GM21619 (cell line): ENCODE measurements at regions not wholly inside any gene's neighbourhood (a gene's known extent, or its start where the extent isn't known, plus 50 kb on each side); places are given as distances from the start of the nearest gene placed in this dataset.
"Not testable (repeated sequence)": the region's sequence is repeated elsewhere in the genome, so short reads cannot be mapped to it uniquely, and the experiment has no call there.

Source experiments
- ATAC-seq: cut with Tn5 transposase; IDR thresholded peaks from one replicate; pipeline ENCODE4 v1.9.1; 2021; ENCODE audit not compliant: unreplicated experiment

DNA sequence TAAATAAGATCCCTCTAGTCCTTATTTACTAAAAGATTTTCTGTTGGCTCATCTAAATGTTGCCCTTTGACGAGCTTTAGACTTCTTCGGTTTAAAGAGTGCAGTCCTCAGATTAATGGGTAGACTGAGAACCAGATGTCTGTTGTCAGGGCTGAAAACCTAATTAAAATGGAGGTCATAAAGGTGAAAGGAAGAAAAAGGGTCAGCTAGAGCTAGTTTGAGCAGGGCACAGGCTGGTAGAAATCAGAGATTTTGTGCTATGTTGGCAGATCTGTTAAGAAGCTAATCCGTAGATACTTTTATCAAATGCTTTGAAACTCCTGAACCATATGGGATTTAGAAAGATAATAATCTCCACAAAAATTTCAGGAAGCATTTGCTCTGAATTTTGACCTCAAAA is 959.0 kb downstream of the PLA2G4A start:
- ATAC-seq: no peak

DNA sequence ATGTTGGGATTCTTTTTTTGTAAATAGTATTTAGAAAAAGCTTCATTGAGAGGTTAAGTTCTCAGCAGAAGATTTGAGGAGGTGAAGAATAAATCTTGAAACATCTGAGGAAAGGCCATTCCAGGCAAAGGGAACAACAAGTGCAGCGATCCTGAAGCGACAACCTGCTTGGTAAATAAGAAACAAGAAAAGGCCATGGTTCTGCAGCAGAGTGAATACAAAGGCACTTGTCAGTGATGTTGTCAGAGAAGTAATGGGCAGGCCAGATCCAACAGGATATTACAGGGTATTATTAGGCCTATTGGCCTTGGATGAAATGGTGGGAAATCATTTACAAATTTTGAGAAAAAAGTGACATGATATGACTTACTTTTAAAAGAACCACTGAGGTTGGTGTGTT is 960.0 kb downstream of the PLA2G4A start:
- ATAC-seq: no peak

DNA sequence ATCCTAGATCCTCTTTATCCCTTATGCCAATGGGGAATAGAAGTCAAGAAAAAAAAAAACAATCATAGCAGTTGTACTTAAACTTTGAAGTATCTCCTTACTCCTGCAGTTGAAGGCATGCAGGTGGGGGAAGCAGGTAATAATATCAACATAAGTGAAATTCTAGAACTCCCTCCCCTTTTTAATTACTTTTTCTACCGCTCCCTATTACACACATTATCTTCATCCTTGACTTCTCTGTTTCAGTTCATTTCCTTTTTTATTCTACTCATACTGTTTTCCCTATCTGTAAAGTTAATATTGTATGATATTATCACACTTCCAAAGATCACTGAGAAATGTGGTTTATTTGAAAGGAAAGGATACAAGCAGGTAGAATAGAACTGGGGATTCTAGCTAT is 962.0 kb downstream of the PLA2G4A start:
- no peak for ATAC-seq

DNA sequence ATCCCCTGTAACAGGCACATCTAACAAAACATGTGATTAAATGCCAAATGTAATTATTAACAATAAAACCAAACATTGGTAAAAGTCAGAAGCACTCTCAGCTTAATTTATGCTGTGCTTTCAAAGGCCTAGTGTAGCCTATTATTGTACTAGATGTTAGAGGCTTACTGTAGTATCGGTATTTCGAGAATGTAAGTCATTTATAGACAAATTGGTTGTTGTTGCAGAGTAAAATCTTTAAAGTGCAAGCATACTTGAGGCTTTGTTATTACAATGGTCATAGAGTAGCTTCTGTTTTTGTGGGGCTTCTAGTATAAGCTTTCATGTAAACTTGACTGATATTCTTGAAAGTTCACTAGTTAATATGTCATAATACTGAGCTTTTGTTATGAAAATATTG is 965.8 kb downstream of the PLA2G4A start:
- ATAC-seq: no peak

DNA sequence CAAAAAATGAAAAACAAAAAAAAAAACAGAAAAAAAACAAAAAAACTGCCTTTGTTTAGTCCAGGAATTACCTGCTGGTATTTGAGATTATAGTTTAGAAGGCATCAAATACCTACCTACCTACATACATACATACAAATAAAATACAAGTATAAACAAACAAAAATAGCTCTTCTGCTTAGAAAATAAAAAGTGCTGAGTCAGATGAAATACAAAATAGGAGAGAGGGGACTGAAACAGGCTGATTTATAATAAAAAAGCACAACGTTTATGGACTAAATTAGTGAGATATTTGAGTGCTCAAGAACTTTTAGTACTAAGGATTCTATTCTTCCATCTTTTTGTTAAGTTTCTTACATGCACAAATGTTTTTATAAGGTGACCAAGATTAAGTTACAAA is 980.8 kb downstream of the PLA2G4A start:
- no peak for ATAC-seq

DNA sequence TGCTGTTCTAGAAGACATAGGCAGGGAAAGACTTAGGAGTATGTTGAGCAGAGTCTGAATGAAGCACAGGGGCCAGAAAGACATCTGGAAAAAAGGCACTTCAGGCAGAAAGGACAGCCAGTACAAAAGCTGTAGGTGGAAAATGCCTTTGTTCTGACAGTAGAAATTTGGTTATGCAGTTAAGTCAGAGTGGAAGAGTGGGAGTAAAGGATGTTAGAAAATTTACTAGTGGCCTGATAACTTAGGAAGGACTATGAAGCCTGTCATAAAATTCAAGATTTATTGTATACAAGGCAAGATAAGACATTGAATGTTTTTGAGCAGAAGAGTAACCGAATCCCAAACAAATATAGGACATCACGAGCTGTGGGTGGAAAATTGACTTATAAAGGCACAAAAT is 987.9 kb downstream of the PLA2G4A start:
- ATAC-seq: no peak

DNA sequence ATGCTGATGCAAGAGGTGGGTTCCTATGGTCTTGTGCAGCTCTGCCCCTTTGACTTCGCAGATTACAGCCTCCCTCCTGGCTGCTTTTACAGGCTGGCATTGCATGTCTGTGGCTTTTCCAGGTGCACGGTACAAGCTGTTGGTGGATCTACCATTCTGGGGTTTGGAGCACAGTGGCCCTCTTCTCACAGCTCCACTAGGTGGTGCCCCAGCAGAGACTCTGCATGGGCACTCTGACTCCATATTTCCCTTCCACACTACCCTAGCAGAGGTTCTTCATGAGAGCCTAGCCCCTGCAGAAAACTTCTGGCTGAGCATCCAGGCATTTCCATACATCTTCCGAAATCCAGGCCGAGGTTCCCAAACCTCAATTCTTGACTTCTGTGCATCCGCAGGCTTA is 989.0 kb downstream of the PLA2G4A start:
- no peak for ATAC-seq

DNA sequence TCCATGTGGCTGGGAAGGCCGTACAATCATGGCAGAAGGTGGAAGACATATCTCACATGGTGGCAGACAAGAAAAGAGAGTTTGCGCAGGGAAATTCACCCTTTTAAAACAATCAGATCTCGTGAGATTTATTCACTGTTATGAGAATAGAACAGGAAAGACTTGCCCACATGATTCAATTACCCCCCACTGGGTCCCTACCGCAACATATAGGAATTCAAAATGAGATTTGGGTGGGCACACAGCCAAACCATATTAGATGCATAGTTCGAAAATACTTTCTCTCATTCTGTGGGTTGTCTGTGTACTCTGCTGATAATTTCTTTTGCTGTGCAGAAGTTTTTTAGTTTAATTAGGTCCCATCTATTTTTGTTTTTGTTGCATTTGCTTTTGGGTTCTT is 990.3 kb downstream of the PLA2G4A start:
- ATAC-seq: no peak

DNA sequence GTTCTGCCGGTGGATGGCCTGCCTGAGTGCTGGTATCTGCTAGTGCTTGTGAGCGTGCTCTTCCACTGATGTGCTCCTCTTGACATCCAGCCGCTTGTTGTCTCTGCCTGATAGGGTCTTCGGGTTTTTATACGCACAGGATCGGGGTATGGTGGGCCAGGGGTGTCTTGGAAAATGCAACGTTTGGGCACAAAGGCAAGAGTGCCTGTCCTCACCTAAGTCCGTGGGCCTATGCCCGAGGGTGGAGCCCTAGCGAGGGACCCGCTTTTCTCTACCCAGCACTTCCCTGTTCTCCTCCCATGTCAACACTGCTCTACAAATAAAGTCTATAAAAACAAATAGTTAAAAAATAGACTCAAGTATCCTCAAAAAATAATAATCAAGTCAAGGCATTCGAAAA is 1007.8 kb downstream of the PLA2G4A start:
- no peak for ATAC-seq

DNA sequence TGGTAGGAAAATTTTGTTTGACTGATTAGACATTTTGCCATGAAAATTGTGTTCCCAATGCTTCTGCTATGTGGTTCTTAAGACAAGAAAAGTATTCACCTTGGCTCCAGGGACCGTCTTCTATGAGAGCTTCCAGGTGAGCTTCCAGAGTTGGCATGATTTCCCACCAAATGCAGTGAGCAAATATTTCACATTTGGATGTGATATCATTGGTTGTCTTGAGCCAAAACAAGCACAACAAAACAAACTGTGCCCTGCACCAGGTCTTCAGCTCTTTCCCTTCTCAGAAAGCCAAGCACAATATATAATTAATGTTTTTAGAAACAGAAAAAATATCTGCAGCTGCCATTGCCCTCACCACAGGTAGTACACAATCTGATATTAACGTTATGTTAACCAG is 1009.0 kb downstream of the PLA2G4A start:
- no peak for ATAC-seq

DNA sequence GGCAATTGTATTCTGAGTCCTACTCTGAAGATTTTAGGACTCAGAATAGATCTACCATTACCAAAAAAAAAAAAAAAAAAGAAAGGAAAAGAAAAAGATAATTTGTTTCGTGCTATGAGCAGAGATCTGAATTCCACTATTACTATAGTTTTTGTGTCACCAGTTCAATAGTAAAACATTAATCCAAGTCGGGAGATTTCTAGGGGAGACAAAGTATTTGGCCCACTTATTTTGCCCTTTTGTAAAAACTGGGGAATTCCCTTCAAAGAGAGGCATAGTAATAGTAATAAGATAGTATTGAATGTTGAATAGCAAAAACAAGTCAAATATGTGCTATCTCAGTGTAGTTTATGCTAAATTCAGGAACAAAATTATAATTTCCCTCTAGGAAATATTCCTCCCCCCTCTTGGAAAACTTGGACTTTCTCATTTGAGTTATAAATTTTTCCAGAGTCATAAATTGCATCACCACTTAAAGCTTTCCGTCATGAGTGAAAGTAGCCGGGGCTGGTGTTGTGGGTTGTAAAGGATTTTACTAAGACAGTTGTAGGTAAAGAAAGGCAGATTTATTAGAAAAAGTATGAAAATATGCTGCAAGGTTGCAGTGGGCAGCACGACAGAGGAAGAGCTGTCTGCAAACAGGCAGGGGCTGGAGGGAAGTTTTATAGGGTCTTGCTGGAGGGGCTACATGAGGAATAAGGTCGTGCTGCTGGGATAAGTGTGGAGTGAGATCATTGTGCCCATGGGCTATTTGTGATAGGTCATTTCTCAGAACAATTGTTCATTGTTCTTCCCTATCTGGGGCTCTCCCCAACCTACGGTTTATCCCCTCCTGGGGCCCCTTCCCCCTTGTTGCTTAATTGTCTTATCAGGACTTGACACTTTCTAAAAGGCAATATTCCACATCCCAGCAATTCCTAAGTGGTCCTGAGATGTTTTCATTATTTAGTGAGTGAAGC is 1009.9 kb downstream of the PLA2G4A start:
- ATAC-seq: no peak

DNA sequence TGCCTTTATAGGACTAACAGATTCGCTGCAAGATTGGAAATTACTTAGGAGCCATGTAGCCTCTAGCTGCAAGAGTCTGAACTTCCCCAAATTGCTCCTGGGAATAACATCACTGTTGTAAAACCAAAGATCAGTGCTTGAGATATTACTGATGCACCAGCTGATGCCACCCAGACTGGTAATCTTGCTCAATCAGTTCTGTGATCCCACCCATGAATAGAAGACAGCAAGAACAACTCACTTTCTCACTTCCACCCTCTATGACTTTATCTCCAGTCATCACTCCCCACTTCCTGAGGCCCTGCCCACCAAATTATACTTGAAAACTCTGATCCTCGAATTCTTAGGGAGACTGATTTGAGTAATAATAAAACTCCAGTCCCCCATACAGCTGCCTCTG is 1011.1 kb downstream of the PLA2G4A start:
- no peak for ATAC-seq

DNA sequence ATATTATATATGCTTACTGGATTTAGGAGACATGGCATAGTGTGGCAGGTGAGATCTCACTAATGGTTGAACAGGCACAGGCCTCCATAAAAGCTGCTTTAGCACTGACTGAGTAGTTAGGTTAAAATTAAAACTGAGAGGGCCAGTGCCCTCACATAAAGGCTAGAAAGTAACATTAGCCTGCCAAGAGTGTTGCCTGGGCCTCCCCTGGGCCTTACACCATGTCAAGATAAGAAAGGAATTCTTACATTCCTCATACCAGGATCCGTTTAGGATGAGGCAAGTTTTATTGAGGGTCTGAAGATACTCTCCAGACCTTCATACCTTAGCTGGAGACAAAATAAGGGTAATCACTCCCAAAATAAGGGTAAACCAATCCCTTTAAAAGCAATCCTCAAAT is 1011.8 kb downstream of the PLA2G4A start:
- no peak for ATAC-seq

DNA sequence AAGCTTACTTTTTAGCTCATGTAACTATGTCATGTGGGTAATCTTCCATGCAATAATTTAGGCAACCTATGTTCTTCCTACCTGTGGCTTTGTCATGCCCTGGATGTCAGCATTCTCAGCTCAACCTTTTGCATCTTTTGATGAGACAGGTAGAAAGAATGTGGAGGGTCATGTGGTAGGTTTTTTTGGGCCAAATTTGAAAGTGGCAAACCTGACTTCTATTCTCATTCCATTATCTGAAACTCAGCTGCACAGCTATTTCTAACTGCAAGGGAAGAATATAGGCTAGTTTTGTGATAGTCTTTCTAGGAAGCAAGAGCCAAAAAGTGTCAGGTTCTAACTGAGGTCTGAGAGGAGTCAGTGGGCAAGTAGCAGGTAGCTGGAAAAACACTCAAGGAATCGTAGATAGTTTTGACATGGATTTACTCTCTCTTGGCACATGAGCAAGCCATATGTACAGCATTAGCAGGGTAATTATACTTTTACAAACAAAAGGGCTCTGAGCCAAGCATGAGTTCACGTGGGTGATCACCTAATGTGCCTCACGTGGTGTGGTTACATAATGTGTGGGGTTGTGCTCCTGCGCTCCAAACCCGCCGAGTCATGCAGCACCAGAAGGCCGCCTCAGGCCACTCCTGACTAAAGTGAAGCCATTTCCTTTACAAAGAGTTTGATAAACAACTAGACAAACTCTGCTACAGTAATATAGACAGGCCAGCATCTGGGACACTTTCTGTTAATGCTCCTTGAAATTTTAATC is 1013.8 kb downstream of the PLA2G4A start:
- ATAC-seq: no peak

DNA sequence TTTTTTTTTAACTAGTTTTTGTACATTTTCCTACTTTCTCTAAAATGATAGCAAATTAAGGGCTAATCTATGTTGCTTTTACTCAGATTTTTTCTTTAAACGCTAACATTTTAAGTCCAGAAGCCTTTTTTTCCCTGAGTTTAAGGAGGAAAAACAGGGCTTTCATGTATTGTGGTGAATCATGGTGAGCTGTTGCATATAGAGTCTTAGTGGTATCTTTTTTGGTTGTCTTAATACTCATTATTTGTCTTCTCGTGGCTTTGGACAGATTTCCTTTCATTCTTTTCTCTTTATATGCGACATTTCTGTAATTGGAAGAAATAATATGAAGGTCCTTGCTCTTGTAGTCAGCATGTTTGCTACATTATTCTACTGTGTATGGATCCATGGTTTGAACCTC is 1015.6 kb downstream of the PLA2G4A start:
- ATAC-seq: no peak

DNA sequence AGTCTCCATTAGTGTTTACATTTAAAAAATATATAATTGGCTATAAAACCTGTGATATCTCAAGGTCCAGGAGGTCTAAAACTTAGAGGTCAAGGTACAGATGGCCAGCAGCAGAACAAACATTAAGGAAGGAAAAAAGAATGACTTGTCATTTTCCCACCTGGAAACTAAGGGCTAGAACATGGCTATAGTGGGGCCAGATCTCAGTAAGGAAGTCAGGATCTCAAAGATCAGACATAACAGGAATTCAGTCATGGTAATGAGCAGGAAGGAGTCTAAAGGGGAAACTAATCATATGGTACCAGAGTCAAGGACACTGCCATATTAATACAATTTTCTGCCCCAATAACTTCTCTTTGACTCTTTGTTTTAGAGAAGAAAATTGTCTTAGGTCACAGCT is 1018.8 kb downstream of the PLA2G4A start:
- no peak for ATAC-seq

DNA sequence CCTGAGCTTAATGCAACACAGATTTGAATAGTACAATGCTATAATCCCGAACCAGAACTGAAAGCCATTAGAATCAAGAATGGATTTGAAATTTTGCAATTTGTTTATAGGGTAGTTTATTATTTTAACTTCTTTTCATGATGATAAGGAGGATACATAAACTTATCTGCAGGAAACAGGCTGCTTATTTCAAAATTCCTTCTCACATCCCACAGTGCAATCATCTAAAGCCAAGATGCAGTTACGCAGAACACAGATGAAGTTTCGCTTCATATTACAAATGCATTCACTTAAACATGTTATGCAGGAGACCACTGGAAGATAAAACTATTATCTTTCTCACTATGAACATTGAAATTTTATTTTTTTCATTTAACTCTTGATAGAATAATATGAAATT is 1019.6 kb downstream of the PLA2G4A start:
- no peak for ATAC-seq

DNA sequence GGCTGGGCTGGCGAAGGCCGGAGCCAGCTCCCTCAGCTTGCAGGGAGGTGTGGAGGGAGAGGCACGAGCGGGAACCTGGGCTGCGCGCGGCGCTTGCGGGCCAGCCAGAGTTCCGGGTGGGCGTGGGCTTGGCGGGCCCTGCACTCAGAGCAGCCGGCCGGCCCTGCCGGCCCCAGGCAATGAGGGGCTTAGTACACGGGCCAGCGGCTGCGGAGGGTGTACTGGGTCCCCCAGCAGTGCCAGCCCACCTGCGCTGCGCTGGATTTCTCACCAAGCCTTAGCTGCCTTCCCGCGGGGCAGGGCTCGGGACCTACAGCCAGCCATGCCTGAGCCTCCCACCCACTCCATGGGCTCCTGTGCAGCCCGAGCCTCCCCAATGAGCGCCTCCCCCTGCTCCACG is 1021.4 kb downstream of the PLA2G4A start:
- not testable (repeated sequence) for ATAC-seq

DNA sequence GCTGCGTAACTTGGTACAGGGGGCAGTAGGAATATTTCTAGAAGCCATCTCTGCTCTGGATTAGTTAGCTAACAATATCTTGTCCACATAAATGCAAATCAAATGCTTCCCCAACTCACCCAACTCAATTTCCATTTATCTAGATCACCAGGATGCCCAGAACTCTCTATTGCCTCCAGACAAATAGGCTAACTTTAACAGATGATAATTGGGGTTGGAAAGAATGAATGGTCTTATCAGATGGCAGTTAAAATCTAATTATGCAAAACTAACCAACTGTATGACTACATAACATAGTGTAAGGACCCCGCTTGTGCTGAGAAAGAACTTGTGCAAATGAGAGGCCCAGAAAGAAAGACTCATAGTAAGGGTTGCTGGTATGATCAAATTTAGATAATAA is 1024.8 kb downstream of the PLA2G4A start:
- no peak for ATAC-seq

DNA sequence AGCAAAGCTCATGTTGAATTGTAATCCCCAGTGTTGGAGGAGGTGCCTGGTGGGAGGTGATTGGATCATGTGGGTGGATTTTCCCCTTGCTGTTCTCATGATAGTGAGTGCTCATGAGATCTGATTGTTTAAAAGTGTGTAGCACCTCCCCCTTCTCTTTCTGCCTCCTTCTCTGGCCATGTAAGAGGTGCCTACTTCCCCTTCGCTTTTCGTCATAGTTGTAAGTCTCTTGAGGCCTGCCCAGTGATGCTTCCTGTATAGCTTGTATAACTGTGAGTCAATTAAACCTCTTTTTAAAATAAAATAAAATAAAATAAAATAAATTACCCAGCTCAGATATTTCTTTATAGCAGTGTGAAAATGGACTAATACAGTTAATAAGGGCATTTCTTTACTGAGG is 1025.7 kb downstream of the PLA2G4A start:
- no peak for ATAC-seq

DNA sequence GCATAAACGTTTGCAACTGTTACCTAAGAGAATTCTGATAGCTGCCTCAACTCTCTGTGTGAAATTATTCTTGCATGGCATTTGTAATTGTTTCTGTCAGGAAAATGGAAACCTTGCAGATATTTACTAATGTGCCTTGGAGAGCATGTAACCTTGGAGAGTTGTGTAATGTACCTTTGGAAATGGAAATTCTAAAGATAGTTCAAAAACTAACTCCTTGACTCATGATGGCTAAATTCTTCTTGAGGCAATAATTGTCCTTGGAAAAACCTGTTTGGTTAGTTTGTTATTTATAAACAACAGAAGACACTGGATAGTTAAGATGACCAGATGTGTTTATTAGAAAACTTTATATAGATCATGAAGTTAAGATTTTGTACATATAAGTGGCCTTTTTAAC is 1033.8 kb downstream of the PLA2G4A start:
- ATAC-seq: no peak

DNA sequence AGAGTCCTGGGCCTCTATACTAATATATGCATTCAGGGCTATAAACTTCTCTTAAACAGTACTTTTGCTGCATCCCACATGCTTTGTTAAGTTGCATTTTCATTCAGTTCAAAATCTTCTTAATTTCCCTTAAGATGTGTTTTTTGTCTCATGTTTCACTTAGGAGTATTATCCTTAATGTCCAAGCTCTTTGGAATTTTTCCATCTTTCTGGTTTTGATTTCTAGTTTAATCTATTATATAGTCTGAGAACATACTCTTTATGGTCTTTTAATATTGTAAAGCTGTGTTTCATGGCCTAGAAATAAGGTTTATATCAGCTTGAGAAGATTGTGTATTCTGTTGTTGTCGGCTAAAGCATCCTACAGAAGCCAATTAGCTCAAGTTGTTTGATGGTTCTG is 1041.8 kb downstream of the PLA2G4A start:
- ATAC-seq: no peak
